NB4 (cell line): ENCODE measurements at regions not wholly inside any gene's neighbourhood (a gene's known extent, or its start where the extent isn't known, plus 50 kb on each side); places are given as distances from the start of the nearest gene placed in this dataset.

Experiments
- DNase-seq: peaks from one replicate; pipeline ENCODE4 v3.0.0; 2010; ENCODE audit warnings: low read depth
- H3K4me3 ChIP-seq: one replicate; pipeline ENCODE4 v1.5.1; 2011; ENCODE audit warnings: mild to moderate bottlenecking, low read depth, low read length, moderate library complexity
- MYC ChIP-seq: IDR thresholded peaks from 2 replicates; pipeline ENCODE4 v1.6.1; 2011; ENCODE audit warnings: low read depth, low read length
- POLR2A ChIP-seq: IDR thresholded peaks from 2 replicates; pipeline ENCODE4 v1.6.1; 2011; ENCODE audit warnings: mild to moderate bottlenecking; ENCODE audit not compliant: insufficient read length; ENCODE audit errors: extremely low read depth
- TF ChIP-seq, protein P1 (sequence below): IDR thresholded peaks from one replicate; pipeline ENCODE4 v1.5.1; 2012; ENCODE audit warnings: low read depth, low read length
- TF ChIP-seq, protein P2 (sequence below): IDR thresholded peaks from 2 replicates; pipeline ENCODE4 v1.6.1; 2011; ENCODE audit warnings: low read depth, low read length

DNA sequence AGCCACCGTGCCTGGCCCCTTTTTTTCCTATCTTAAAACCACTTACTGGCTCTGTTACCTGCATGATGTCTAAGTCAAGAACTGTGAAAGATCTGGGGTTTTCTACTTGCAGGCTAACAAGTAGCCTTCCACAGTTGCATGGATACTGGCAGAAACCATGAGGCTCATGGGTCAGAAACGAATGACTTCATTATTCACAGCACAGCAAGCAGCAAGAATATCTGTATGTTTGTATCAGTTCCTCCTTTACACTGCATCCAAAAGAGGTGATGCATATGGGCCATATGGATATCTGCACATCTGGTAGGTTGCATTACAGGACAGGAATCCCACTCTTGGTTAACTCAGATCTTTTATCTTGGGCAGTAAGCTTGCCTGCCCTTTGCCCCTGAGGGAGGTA lies 154.9 kb upstream of the NUDT6 start:
- TF ChIP-seq, protein P1, sequence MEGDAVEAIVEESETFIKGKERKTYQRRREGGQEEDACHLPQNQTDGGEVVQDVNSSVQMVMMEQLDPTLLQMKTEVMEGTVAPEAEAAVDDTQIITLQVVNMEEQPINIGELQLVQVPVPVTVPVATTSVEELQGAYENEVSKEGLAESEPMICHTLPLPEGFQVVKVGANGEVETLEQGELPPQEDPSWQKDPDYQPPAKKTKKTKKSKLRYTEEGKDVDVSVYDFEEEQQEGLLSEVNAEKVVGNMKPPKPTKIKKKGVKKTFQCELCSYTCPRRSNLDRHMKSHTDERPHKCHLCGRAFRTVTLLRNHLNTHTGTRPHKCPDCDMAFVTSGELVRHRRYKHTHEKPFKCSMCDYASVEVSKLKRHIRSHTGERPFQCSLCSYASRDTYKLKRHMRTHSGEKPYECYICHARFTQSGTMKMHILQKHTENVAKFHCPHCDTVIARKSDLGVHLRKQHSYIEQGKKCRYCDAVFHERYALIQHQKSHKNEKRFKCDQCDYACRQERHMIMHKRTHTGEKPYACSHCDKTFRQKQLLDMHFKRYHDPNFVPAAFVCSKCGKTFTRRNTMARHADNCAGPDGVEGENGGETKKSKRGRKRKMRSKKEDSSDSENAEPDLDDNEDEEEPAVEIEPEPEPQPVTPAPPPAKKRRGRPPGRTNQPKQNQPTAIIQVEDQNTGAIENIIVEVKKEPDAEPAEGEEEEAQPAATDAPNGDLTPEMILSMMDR = no peak
- TF ChIP-seq POLR2A (no peak), MYC (no peak)
- TF ChIP-seq, protein P2, sequence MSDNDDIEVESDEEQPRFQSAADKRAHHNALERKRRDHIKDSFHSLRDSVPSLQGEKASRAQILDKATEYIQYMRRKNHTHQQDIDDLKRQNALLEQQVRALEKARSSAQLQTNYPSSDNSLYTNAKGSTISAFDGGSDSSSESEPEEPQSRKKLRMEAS = no peak
- H3K4me3 ChIP-seq = no peak overlapping the region
- DNase-seq = no peak

DNA sequence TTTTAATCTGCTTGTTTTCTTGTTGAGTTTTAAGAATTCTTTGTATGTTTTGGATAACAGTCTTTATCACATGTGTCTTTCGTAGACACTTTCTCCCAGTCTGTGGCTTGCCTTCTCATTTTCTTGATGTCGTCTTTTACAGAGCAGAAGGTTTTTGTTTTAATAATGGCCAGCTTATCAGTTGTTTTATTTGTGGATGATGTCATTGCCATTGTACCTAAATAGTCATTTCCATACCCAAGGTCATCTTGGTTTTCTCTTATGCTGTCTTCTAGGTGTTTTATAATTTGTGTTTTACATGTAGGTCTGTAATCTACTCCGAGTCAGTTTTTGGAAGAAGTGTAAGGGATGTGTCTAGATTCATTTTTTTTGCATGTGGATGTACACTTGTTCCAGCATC lies 159.6 kb upstream of the NUDT6 start:
- no peak for DNase-seq
- H3K4me3 ChIP-seq = no peak overlapping the region
- TF ChIP-seq POLR2A (no peak), MYC (no peak)
- TF ChIP-seq, protein P1 = no peak
- TF ChIP-seq, protein P2 = no peak

DNA sequence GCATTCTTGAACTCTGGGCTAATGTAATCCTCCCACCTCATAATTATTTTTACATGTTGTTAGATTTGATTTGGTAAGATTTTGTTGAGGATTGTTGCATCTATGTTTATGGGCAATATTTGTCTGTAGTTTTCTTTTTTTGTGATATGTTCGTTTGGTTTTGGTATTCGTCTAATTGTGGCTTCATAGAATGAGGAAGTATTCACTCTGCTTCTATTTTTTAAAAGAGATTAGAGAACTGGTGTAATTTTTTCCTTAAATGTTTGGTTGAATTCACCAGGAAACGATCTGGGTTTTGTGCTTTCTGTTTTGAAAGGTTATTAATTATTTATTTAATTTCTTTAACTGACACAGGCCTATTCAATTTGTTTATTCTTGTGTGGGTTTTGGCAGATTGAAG lies 161.2 kb upstream of the NUDT6 start:
- TF ChIP-seq POLR2A (no peak), MYC (no peak)
- TF ChIP-seq, protein P1 = no peak
- TF ChIP-seq, protein P2 = no peak
- peak; percentile 21 for DNase-seq

DNA sequence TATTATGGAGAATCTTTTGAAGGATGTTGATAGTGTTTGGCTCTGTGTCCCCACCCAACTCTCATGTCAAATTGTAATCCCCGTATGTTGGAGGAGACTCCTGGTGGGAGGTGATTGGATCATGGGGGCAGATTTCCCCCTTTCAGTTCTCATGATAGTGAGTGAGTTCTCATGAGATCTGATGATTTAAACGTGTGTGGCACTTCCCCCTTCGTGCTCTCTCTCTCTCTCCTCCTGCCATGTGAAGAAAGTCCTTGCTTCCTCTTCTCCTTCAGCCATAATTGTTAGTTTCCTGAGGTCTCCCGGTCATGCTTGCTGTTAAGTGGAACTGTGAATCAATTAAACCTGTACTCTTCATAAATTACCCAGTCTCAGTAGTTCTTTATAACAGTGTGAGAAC lies 166.1 kb upstream of the NUDT6 start:
- peak; percentile 41 for DNase-seq
- TF ChIP-seq POLR2A (no peak), MYC (no peak)
- TF ChIP-seq, protein P1 = no peak
- TF ChIP-seq, protein P2 = no peak
- H3K4me3 ChIP-seq = no peak overlapping the region

More for the DNA sequence above, 161.2 kb upstream of the NUDT6 start:
- no peak overlapping the region for H3K4me3 ChIP-seq

DNA sequence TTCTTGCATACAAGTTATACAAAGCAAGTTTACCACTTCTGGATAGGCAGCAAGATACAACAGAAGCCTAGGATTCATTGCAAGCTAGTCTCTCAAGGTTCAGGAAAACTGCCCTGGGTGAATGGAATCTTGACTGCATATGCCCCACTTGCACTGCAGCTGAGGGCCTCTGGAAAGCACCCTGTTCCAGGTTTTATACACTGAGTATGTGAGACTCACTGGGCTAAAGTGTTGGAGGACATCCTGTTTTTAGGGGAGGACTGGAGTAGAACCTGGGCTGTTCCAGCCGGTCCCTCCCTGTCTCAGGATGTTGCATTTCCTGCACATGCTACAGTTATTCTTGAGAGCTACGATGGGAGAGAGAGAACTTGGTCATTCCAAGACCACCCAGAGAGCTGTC lies 168.5 kb upstream of the NUDT6 start:
- H3K4me3 ChIP-seq = no peak overlapping the region
- no peak for TF ChIP-seq MYC
- DNase-seq = no peak

DNA sequence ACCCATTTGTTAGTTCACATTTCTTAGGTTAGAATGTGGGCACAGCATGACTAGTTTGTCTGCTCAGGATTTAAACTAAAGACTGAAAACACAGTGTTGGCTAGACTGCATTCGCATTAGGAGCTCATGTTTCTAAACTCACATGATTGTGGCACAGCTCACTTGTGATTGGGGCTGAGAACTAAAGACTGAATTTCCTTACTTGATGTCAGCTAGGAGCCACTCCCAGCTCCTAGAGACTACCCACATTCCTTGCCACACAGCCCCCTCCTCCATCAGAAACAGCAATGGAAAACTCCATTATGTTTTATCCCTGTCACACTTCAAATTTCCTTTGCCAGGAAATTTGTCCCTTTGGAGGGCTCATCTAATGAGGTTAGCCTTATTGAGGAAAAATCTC lies 170.2 kb upstream of the NUDT6 start:
- no peak overlapping the region for H3K4me3 ChIP-seq
- TF ChIP-seq POLR2A (no peak), MYC (no peak)
- TF ChIP-seq, protein P1 = no peak
- TF ChIP-seq, protein P2 = no peak
- DNase-seq = no peak
